Stimulated activated naive CD8-positive, alpha-beta T cell treated with anti-CD3 and anti-CD28 coated beads, Interleukin-15, Interleukin-2, amounts not matched to agents 100 U/mL and 50 U/mL, for 24 hours (primary cell): ENCODE measurements at regions not wholly inside any gene's neighbourhood (a gene's known extent, or its start where the extent isn't known, plus 50 kb on each side); places are given as distances from the start of the nearest gene placed in this dataset.
A peak's percentile ranks its signal among the peaks of the same experiment; 100 is the strongest.

Experiments used
- ATAC-seq: fragments of 150-1000 bp; cut with Tn5 transposase; one replicate; pipeline ENCODE4 v1.10.0; 2021
- DNase-seq: peaks from one replicate; pipeline ENCODE4 v3.0.0; 2021

DNA sequence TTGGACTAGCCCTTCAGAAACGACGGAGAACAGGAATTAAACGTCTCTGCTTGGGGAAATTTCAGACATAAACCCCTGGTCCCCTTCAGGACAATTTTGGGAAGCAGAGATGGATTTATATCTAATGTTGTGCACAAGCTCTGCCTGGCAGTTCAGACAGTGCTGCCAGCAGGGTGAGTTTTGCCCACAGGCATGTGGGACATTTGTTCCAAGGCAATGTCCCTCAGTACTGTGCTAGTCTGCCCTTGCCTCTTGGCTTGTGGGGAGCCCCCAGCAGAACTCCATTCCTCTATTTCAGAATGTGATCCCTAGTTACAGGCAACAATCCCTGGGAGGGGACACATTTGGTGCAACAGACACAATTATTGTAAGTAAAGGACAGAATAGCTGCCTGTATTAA, 76.5 kb upstream of the GPR12 start:
- ATAC-seq: no peak
- DNase-seq: no peak

DNA sequence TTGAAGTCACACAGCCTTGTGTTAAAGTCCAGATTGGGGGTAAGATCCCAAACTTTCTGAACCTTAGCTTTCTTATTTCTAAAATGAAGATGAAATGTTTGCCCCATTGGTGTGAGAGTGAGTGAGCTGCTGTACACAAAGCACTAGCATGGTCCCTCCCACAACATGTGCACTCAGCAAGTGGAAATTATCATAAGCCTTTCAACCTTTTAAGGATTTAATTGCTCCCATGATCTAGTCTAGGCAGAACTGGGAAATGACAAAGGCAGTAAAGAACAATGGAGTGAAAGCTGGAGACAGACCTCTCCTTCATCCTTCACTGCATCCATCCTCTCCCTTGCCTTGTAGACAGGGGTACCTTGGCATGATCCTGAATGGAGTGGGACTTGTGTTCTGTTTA, 76.0 kb upstream of the GPR12 start:
- DNase-seq: no peak
- no peak for ATAC-seq

DNA sequence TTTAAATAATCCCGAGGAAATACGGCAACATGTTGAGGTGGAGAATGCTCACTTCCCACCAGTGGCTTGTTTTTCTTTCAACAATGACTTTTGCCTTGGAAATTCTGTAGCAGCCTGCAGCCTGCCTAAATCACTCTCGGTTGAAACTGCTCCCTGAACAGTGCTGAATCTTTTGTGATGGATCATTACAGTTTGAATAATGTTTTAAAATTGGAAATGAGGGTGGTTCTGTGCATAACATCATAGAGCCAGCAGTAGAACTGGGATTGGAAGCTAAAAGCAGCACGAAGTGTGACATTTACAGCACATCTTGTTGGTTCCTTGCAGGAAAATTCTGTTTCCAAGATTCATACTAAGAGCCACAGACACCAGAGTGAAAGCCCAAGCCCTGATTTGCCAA, 74.1 kb upstream of the GPR12 start:
- ATAC-seq: no peak
- no peak for DNase-seq

DNA sequence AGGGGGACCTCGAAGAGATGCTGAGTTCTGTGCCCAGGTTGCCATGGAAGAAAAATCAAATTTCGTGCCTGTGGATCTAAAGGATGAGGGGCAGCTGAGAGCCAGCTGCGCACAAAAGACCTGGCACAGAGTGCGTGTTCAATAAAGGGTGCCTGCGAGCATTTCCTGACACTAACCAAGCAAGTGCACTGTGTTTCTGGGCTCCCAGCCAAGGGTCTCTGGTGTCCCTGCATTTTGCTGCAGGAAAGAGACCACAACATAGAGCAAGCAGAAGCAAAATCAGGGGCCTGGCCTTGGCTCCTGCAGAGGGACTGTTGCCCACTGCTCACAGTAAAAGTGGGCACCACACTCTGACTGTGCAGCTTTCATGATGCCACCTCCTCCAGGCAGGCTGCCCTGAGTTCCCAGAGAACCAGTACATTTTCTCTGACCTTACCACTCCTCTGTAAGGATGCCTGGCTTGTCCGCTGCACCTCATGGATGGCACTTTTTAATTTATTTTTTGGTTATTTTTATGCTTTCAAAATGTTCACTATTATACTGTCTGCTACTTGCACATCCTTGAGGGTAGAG, 70.8 kb upstream of the GPR12 start:
- DNase-seq (no peak), ATAC-seq (no peak)

DNA sequence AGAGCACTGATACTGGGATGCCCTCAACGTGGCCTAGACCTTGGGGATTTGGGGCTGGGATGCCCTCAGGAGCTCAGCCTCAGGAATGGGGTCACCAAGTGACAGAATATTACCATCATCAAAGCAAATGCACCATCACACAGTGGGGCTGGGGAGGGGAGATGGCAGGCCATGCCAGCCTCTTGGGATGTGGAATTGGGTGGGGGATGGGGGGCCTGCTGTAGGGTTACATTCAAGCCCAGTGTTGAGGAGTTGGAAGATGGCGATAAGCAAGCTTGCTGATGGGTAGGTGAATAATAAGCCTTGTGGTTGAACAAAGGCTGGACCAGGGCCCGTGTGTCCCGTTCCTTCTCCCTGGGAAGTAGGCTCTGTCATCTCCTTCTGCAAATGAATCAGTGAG, 69.1 kb upstream of the GPR12 start:
- DNase-seq: no peak
- no peak for ATAC-seq

DNA sequence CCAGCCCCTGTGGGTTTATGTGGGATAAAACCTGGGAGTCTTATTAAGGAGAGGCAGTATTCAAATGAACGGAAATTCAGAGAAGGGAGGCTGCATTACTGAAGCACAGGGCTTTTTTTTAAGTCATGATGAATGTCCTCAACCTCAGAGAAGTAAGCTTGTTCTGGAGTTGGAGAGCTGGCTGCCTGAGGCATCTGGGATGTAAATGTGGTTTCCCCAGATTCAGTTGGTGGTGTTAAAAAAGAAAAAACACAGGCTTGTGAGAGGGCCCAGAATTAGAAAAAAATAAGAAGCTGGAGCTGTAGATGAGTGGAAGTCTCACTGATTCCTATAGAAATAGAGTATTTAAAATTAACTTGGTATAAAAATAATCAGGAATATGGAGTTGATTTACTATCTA, 64.0 kb upstream of the GPR12 start:
- ATAC-seq (no peak), DNase-seq (no peak)

DNA sequence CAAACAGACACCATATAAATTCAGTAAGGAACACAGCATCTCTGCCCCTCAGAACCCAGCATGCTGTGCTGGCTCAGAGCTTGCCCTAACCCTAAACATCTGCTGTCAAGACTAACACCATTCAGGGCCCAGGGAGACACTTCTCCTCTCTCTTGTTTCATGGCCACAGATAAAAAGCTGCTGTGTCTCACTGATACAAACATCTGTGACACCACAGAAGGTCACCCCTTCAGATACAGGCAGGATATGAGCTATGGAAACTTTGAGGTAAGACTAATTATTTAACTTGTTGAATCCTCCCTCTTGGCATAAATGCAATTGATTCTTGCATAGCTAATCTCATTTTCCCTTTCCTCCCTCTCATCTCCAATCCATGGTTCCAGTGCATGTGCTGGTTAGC, 61.6 kb upstream of the GPR12 start:
- no peak for DNase-seq
- ATAC-seq: peak; percentile 28

DNA sequence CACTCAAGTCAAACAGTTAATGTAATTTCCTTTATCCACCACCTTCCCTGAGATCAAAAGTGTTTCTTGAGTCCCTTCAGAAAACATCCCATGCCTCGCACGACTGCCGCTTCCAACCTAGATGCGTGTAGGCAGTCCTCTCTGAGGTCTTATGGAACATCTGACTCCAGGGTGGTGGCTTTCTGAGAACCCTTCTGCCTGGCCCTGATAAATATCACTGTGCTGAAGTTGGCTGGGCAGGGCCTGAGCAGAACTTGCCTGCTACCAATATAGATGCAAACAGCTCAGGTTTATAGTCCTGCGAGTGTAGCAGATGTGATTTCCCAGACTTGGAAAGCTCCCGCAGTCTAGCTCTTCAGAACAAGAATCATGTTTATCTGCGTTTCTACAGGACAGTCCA, 61.1 kb upstream of the GPR12 start:
- DNase-seq: no peak
- ATAC-seq: no peak

DNA sequence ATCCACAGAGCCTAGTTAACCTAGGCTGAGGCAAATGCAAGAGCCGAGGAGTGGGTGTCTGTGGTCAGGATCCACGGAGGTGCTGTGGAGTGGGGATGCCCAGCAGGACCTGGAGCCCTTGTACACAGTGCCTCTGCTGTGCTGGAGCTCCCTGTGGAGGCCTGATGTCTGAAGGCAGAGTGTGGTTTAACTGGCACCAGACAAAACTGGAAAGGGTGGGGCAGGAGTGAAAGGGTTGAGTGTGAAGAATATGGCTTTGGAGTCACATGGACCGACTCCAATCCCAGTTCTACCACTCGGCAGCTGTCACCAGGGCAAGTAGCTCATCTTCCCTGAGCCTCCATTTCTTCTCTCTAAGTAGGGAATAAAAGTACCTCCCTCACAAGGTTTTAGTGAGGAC, 60.3 kb upstream of the GPR12 start:
- DNase-seq: no peak
- no peak for ATAC-seq

DNA sequence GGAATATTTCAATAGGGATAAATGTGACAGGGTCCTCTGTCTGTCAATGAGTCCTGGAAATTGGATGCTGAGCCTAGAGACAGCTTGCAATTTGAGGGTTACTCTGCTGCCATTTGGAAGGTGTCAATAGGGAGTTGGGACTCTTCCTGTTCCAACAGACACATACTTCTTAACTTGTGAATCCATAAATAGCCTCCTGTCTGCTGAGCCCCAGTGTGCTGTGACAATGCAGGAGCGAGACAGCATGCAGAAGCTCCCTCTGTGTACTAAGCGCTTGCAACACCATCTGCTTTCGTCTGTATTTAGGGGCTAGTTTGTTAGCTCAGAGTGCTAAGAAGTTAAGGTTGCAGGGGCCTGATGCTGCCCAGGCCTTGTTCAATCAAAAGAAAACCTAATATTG, 58.5 kb upstream of the GPR12 start:
- no peak for ATAC-seq
- DNase-seq: no peak

DNA sequence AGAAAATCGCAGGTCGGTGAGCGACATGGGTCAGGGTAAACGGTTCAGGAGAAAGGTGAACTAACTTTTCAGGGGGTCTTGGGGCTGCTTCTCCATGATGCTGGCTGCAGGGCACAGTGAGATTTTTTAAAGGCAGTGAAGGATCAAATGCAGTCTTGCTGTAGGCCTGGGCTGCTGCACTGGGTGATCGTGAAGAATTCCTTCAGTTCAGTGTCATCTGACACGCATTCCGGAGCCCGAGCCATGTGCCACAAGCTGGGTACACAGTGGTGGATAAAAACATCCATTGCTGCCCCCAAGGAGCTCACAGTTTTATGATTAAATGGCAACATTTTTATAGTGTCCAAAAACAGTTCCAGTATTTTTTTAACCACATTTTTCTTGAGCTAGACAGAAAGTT, 56.3 kb upstream of the GPR12 start:
- DNase-seq (no peak), ATAC-seq (no peak)

DNA sequence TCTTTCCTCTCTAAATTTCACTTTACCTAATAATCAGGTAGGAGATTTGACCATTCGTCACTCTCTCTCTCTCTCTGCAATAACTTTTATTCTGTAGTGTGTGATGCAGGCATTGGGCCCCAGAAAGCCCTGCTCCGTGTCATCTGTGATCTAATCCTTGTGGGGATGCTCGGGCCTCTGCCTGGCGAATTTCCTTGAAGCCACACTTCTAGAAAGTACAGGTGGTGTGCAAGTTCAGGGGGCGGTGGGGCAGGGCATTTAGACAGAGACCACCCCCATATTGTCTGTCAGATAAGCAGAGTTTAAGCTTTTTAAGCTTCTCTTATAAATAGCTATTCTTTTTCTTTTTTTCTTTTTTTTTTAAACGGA, 53.4 kb upstream of the GPR12 start:
- no peak for DNase-seq
- no peak for ATAC-seq

DNA sequence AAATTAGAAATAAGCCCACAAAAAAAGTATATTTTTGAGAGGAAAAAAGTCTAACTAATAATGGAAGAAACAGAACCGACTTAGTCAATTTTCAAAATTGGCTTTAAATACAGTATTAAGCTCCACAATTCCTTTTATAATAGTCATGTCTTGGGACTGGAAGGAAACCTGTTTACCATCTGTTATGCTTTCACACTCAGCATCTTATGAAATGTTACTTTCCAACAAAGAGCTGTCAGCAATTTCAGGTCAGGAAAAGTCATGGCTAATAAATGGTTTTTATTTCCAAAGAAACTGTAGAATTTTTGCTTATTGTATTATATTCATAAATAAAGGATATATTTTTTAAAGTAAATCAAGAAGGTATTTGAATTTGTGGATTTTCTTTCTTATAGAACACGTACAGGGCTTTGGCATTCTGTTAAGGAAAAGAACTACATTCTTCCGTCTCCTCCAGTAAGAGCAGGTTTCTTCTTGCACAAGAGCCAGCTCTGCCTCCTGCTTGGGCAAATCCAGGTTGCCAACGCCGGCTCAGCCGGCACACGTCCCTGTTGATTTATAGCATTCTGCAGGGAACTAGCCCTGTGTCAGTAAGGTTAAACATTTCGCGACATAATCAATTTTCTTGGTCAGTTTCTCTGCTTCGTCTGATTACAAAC, 52.9 kb upstream of the GPR12 start:
- no peak for ATAC-seq
- DNase-seq: no peak

DNA sequence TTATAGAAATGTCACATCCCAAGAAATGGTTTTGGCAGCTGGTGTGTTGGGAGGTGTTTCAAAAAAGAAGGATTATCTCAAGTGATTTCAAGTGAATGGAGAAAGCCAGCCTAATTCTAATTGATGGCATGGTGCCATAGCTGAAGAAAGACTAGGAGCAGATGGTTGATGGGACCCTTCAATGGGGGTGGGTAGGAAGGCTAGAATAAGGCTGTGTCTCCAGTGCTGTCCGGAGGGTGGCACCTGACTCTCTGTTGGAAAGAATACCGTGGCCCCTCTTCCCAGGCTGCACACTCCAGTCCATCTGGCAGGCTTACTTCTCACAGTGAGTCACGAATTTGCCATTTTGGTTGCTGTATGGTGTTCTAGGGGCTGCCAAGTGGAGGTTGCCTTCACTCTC, 51.0 kb upstream of the GPR12 start:
- ATAC-seq: no peak
- no peak for DNase-seq
